Fibroblast of pulmonary artery (primary cell): ENCODE measurements at regions not wholly inside any gene's neighbourhood (a gene's known extent, or its start where the extent isn't known, plus 50 kb on each side); places are given as distances from the start of the nearest gene placed in this dataset.

Source experiments
- DNase-seq: peaks from one replicate; pipeline ENCODE4 v3.0.0-alpha.2; 2010; ENCODE audit warnings: low read depth
- H3K4me3 ChIP-seq: replicated peaks from 2 replicates; pipeline ENCODE4 v1.5.1; 2011; ENCODE audit warnings: low read depth, mild to moderate bottlenecking, control low read depth, low read length, moderate library complexity
- TF ChIP-seq, protein P1 (sequence below): IDR thresholded peaks from 2 replicates; pipeline ENCODE4 v1.5.1; 2011; ENCODE audit warnings: mild to moderate bottlenecking, control low read depth, low read length, inconsistent platforms; ENCODE audit errors: missing control alignments

DNA sequence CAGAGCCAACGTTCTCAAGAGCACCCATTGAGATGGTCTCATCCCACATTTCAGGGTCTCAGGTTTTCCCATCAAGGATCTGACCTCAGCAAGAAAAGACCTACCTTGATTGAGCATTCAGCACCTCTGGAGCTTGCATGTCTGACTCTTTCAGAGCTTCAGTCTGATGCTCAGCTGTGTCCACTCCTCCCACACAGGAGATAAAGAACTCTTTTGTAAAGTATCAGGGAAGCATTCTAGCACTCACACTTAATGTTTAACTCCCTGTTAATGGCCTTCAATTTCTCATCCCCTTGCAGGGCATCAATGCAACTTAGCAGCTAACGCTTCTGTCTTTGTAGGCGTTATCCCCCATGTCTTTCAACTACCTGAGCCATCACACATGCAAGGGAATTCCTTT is 124.1 kb downstream of the GALC start:
- no peak overlapping the region for H3K4me3 ChIP-seq
- DNase-seq, result no peak
- TF ChIP-seq, protein P1, sequence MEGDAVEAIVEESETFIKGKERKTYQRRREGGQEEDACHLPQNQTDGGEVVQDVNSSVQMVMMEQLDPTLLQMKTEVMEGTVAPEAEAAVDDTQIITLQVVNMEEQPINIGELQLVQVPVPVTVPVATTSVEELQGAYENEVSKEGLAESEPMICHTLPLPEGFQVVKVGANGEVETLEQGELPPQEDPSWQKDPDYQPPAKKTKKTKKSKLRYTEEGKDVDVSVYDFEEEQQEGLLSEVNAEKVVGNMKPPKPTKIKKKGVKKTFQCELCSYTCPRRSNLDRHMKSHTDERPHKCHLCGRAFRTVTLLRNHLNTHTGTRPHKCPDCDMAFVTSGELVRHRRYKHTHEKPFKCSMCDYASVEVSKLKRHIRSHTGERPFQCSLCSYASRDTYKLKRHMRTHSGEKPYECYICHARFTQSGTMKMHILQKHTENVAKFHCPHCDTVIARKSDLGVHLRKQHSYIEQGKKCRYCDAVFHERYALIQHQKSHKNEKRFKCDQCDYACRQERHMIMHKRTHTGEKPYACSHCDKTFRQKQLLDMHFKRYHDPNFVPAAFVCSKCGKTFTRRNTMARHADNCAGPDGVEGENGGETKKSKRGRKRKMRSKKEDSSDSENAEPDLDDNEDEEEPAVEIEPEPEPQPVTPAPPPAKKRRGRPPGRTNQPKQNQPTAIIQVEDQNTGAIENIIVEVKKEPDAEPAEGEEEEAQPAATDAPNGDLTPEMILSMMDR, result no peak

DNA sequence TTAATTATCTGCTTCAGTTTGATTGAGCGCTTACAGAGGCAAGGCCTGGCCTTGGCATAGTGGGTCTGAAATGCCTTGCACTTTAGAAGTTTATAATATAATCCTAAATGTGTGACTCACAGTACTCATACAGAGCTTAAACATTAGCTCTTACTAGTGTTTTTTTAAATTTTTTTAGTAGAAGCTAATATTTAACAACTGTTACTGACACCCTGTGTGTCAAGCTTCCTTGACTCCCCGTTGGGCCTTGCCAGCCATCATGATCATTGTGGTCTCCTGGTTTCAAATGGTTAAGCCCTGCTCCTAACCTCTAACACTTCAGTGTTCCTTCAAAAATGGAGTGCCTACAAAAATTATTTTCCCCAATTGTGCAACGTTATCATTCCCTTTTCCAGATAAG is 126.9 kb downstream of the GALC start:
- DNase-seq, result no peak
- no peak overlapping the region for H3K4me3 ChIP-seq
- TF ChIP-seq, protein P1, result no peak

DNA sequence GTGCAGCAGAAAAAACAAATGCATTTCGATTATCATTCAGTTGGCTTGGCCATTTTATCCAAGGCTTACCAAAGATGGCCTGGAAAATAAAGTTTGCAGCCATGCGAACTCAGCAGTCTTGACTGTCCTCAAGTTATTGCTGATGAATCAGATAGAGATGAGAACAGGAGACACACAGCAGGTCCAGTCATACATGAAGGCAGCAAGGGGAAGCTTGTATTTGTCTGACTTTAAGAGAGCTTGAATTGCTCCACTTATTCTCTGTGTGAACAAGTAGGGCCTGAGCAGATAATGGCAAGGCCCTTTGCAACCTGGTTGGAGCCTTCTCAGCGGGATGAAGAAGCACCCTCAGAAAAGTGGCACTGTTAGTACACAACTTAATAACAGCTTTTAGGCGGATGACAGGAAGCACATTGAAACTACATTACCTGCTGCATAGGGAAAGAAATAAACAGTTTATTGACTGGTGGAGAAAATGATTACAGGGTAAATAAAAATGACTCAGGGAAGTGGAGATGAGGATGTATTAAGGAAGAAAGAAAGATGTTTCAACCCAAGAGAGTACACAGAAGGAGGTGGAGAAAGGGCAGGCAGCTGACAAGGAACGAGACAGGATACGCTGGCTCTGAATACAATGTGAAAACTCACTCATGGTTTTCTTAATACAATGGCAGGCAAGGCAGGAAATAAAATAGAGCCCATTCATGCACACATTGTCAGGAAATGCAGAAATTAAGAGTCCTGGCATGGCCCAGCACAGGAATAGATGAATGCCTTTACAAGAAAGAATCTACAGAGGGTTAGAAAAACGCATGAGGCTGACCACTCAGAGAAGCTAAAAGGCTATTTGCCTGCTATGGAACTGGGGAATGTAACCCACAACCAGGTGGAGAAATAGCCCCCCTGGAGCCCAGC is 128.4 kb downstream of the GALC start:
- DNase-seq, result no peak
- H3K4me3 ChIP-seq, result no peak overlapping the region
- TF ChIP-seq, protein P1, result no peak

DNA sequence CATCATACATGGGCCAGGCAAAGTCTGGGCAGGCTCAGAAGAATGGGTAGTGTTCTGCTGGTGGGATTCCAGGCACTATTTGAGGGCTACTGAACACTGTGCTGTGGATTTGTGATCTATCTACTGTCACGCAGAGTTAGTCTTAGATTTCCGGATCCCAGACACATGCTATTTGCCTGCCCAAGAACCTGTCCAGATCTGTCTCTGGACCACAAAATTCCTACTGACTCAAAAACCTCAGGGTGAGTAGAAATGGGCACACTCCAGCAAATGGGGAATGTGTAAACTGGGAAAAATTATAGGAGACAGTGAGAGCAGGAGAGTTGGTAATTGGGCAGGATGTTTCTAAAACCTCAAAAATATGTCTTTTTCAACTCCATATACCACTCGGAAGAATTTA is 129.9 kb downstream of the GALC start:
- TF ChIP-seq, protein P1, result no peak
- no peak for DNase-seq
- no peak overlapping the region for H3K4me3 ChIP-seq

DNA sequence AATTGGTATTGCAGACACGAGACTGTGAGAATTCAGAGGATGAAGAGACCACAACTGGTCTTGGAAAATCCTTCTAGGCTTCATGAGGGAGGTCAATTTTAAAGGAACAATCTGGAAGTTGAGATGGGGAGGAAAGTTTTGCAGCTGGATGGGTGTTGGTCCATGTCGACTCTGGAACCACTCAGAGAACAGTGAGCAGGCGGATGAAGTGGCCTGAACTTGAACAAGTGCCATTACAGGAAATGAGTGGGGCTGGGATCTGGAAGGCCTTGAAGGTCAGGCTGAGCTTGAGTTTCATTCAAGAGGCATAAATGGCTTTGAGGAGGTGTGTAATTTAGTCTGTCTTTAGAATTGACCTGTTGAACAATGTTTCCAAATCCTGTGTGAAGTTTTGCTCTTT is 140.9 kb downstream of the GALC start:
- no peak overlapping the region for H3K4me3 ChIP-seq
- TF ChIP-seq, protein P1, result no peak
- DNase-seq, result no peak

DNA sequence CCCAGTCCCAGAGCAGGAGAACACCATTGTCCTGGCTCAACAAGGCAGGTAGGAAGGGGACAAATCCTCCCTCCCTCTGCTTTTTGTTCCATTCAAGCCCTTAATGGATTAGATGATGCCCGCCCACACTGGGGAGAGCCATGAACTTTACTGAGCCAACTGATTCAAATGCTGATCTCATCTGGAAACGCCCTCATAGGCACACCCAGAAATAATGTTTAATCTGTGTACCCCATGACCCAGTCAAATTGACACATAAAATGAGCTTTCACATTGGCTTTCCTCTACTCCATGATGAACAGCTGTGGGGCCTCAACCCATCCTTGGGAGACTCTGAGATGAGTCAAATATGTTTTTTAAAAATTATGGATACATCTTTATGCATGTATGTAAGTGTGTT is 141.8 kb downstream of the GALC start:
- no peak overlapping the region for H3K4me3 ChIP-seq
- DNase-seq, result no peak
- TF ChIP-seq, protein P1, result no peak
